Ectodermal cell (in vitro differentiated cells): ENCODE measurements at regions not wholly inside any gene's neighbourhood (a gene's known extent, or its start where the extent isn't known, plus 50 kb on each side); places are given as distances from the start of the nearest gene placed in this dataset.

Source experiments
- H3K27ac ChIP-seq: 2 replicates; pipeline ENCODE4 v1.7.0; 2013; ENCODE audit warnings: mild to moderate bottlenecking, low read depth, low read length; ENCODE audit not compliant: insufficient read depth, poor library complexity, severe bottlenecking
- H3K27me3 ChIP-seq: 2 replicates; pipeline ENCODE4 v1.7.0; 2013; ENCODE audit warnings: mild to moderate bottlenecking, low read length; ENCODE audit not compliant: insufficient read depth, control insufficient read depth, poor library complexity, severe bottlenecking
- H3K36me3 ChIP-seq: one replicate; pipeline ENCODE4 v1.7.0; 2013; ENCODE audit warnings: low read length; ENCODE audit not compliant: control insufficient read depth, insufficient read depth
- H3K4me1 ChIP-seq: one replicate; pipeline ENCODE4 v1.7.0; 2013; ENCODE audit warnings: low read length; ENCODE audit not compliant: control insufficient read depth, insufficient read depth
- H3K4me3 ChIP-seq: 2 replicates; pipeline ENCODE4 v1.7.0; 2013; ENCODE audit warnings: low read depth, low read length, control low read depth; ENCODE audit not compliant: insufficient read depth
- H3K9me3 ChIP-seq: 2 replicates; pipeline ENCODE4 v1.7.0; 2013; ENCODE audit warnings: mild to moderate bottlenecking, low read length, moderate library complexity; ENCODE audit not compliant: control insufficient read depth
- WGBS, 2 experiments: methylation state at CpG; one replicate each; pipeline ENCODE4 v1.1.7; 2013; ENCODE audit warnings: missing lambda C conversion rate in 2 of 2; 5-methylcytosine and 5-hydroxymethylcytosine counted together

- Histone ChIP-seq H3K27ac (no peak overlapping the region), H3K4me1 (no peaks in the 10 kb centered on the region), H3K4me3 (no peak overlapping the region), H3K27me3 (no peaks in the 10 kb centered on the region), H3K9me3 (no peaks in the 10 kb centered on the region), H3K36me3 (no peaks in the 10 kb centered on the region)
- WGBS, 2 experiments, result 85 to 92% methylated on average over 4 of the region's 4 CpGs
These were observed 112.0 kb upstream of the RAP1B start for GRCh38 chr12:68498736-68499135.

- Histone ChIP-seq H3K27ac (no peak overlapping the region), H3K4me1 (no peaks in the 10 kb centered on the region), H3K27me3 (no peaks in the 10 kb centered on the region), H3K36me3 (no peaks in the 10 kb centered on the region), H3K9me3 (no peaks in the 10 kb centered on the region), H3K4me3 (no peak overlapping the region)
- 100% methylated on average over 1 of the region's 1 CpG for WGBS, 2 experiments
These were observed 111.1 kb upstream of the RAP1B start for GRCh38 chr12:68499616-68500015.

- WGBS, 2 experiments, result 87 to 94% methylated on average over 3 of the region's 3 CpGs
- Histone ChIP-seq H3K36me3 (no peaks in the 10 kb centered on the region), H3K9me3 (no peaks in the 10 kb centered on the region), H3K4me3 (no peak overlapping the region), H3K27me3 (no peaks in the 10 kb centered on the region), H3K27ac (no peak overlapping the region), H3K4me1 (no peaks in the 10 kb centered on the region)
These were observed 109.5 kb upstream of the RAP1B start for GRCh38 chr12:68501226-68501625.

- H3K4me1 ChIP-seq, result no peaks in the 10 kb centered on the region
- H3K27ac ChIP-seq, result no peak overlapping the region
- H3K36me3 ChIP-seq, result no peaks in the 10 kb centered on the region
- no CpG with 5 or more reads among the region's 1 CpG for WGBS, 2 experiments
- H3K4me3 ChIP-seq, result no peak overlapping the region
- no peaks in the 10 kb centered on the region for H3K27me3 ChIP-seq
- H3K9me3 ChIP-seq, result no peaks in the 10 kb centered on the region
These were observed 104.7 kb upstream of the RAP1B start for GRCh38 chr12:68505970-68506369.

- Histone ChIP-seq H3K4me1 (no peaks in the 10 kb centered on the region), H3K27ac (no peak overlapping the region), H3K36me3 (no peaks in the 10 kb centered on the region), H3K9me3 (no peaks in the 10 kb centered on the region), H3K4me3 (no peak overlapping the region), H3K27me3 (no peaks in the 10 kb centered on the region)
- 76 to 79% methylated on average over 4 of the region's 4 CpGs for WGBS, 2 experiments
These were observed 104.1 kb upstream of the RAP1B start for GRCh38 chr12:68506619-68507018.

- WGBS, 2 experiments, result 89 to 100% methylated on average over 2 to 3 of the region's 3 CpGs
- H3K9me3 ChIP-seq, result no peaks in the 10 kb centered on the region
- no peak overlapping the region for H3K4me3 ChIP-seq
- no peak overlapping the region for H3K27ac ChIP-seq
- no peaks in the 10 kb centered on the region for H3K36me3 ChIP-seq
- H3K27me3 ChIP-seq, result no peaks in the 10 kb centered on the region
- H3K4me1 ChIP-seq, result no peaks in the 10 kb centered on the region
These were observed 103.0 kb upstream of the RAP1B start for GRCh38 chr12:68507657-68508056.

- Histone ChIP-seq H3K36me3 (no peaks in the 10 kb centered on the region), H3K27me3 (no peaks in the 10 kb centered on the region), H3K9me3 (no peaks in the 10 kb centered on the region), H3K4me3 (no peak overlapping the region), H3K4me1 (no peaks in the 10 kb centered on the region), H3K27ac (no peak overlapping the region)
- 86 to 96% methylated on average over 2 of the region's 2 CpGs for WGBS, 2 experiments
These were observed 102.1 kb upstream of the RAP1B start for GRCh38 chr12:68508576-68508975.

- WGBS, 2 experiments, result 95 to 99% methylated on average over 1 to 4 of the region's 4 CpGs
- no peak overlapping the region for H3K4me3 ChIP-seq
- H3K9me3 ChIP-seq, result no peaks in the 10 kb centered on the region
- H3K27me3 ChIP-seq, result no peaks in the 10 kb centered on the region
- no peaks in the 10 kb centered on the region for H3K4me1 ChIP-seq
- no peaks in the 10 kb centered on the region for H3K36me3 ChIP-seq
- no peak overlapping the region for H3K27ac ChIP-seq
These were observed 101.5 kb upstream of the RAP1B start for GRCh38 chr12:68509242-68509641.

- no peak overlapping the region for H3K27ac ChIP-seq
- 91% methylated on average over 1 of the region's 1 CpG; no CpG with 5 or more reads in 1 of the 2 experiments for WGBS, 2 experiments
- no peaks in the 10 kb centered on the region for H3K27me3 ChIP-seq
- H3K4me3 ChIP-seq, result no peak overlapping the region
- H3K36me3 ChIP-seq, result no peaks in the 10 kb centered on the region
- no peaks in the 10 kb centered on the region for H3K9me3 ChIP-seq
- no peaks in the 10 kb centered on the region for H3K4me1 ChIP-seq
These were observed 100.3 kb upstream of the RAP1B start for GRCh38 chr12:68510397-68510796.

- H3K36me3 ChIP-seq, result no peaks in the 10 kb centered on the region
- no peaks in the 10 kb centered on the region for H3K9me3 ChIP-seq
- no peaks in the 10 kb centered on the region for H3K27me3 ChIP-seq
- 91 to 100% methylated on average over 3 of the region's 3 CpGs for WGBS, 2 experiments
- H3K4me1 ChIP-seq, result no peaks in the 10 kb centered on the region
- no peak overlapping the region for H3K27ac ChIP-seq
- H3K4me3 ChIP-seq, result no peak overlapping the region
These were observed 95.8 kb upstream of the RAP1B start for GRCh38 chr12:68514807-68515411.

- Histone ChIP-seq H3K4me3 (no peak overlapping the region), H3K9me3 (no peaks in the 10 kb centered on the region), H3K4me1 (no peaks in the 10 kb centered on the region), H3K36me3 (no peaks in the 10 kb centered on the region), H3K27ac (no peak overlapping the region), H3K27me3 (no peaks in the 10 kb centered on the region)
- WGBS, 2 experiments, result 100% methylated on average over 1 of the region's 2 CpGs; no CpG with 5 or more reads in 1 of the 2 experiments
These were observed 94.9 kb upstream of the RAP1B start for GRCh38 chr12:68515793-68516192.
